HG03439 (cell line): ENCODE measurements at regions not wholly inside any gene's neighbourhood (a gene's known extent, or its start where the extent isn't known, plus 50 kb on each side); places are given as distances from the start of the nearest gene placed in this dataset.

Experiments used
- ATAC-seq: cut with Tn5 transposase; IDR thresholded peaks from one replicate; pipeline ENCODE4 v1.9.1; 2021; ENCODE audit warnings: mild to moderate bottlenecking, moderate library complexity; ENCODE audit not compliant: unreplicated experiment

DNA sequence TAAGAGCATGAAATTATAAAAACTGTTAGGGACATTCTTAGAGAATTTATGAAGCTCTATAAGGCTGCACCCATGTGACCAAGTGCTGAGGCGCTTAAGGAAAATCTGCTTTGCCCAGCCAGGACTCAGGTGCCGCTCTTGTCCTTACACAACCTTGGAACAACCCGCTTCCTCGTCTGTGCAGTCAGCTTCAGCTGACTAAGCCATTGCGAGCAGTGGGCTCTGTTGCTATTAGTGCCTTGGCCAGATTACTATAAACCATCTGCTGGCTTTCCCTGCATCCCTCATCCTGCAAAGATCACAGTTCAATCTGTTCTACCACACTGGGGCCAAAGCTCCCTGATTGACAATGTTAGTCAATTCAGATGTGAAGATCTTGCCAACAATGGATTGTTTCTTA, 89.1 kb upstream of the E2F3 start:
- ATAC-seq: no peak

DNA sequence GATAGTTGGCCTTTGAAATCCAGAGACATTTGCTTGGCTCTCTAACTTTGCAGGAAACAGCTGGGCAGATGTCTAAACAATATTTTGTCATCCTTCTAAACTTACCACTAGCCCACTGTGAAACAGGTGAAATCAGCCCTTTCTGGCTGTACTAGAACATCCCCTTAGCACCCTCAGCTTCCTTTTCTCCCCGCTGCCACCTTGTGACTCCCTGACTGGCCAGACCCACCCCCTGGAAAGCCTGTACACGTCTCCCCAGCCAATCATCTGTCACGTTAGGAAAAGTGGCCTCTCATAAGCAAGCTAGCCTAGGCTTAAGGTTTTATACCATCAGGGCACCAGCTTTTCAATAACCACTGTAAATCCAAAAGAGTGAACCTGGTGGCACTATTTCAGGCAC, 88.6 kb upstream of the E2F3 start:
- no peak for ATAC-seq

DNA sequence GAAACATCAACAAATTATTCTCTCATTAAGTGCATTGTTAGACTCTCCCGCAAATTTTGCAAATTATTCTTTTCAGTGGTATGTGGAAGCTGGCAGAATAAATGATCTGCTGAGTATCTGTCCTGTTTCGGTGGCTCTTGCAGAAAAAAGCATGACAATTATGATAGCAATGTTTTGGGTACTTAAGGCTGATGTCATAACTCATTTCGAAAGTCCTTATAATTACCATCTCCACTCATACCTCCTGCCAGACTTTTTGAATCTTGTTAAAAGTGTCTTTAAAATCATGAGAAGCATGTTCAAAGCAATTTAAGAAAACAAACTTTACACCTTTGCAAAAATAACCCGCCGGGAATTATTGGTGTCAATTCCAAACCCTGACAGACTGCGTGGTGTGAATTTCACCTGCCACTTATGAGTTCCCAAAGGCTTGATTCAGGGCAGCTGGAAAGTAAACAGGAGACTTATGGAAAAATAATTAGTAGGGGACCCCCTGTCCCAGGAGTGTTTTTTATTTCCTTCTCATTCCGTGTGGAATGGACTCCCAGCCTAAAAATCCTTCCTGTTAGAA, 87.6 kb upstream of the E2F3 start:
- no peak for ATAC-seq

DNA sequence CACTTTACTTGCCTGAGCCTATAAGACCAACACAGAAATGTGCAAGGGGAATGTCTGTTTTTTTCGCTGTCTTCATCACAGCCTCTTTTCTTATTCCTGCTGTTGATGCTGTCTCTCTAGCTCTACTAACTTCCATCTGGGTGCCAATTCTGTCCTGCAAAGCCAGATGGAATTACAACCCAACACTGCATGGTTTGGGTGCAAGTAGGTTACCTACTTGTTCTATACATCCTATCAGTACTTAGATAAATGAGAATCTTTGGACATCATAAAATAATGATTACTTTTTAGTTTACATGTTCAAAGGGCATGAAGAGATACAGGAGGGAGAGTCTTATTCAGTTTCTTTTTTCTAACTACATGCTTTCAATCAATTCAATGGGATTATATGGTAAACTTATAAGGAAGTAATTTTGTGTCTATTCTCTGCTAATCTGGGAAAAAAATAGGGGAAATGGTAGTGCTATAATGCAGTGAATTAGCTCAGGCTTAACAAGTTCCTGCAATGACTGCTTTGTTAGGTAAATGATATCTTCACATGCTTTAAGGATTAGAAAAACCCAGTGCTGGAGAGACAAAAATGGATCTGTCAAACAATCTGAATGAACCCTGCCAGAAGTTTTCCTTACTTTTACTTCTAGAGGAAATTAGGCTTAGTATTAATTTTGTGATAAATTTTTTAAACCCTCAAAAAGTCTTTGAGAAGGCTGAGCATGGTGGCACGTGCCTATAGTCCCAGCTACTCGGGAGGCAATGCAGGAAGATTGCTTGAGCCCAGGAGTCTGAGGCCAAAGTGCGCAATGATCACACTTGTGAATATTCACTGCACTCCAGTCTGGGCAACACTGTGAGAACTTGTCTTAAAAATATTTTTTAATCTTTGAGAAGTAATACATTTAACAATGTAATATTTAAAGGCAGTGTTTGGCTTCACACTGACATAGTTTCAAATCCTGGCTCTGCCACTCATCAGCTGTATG, 86.5 kb upstream of the E2F3 start:
- ATAC-seq: no peak

DNA sequence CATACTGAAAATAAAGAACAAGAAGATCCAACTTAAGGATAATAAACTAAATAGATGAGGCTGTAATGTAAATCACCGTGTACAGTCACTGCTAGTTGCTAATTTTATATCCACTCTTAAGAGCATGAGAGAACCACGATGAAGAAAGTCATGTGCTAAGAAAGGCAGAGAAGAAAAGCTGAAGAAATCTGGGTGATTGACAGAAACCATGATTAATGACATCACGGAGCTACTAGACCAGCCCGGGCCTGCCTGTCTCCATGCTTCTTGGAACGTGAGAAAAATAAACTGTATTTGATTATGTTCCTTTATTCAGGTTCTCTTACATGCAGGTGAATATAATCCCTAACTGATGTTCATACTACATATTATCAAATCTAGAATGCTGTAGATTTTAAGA, 84.2 kb upstream of the E2F3 start:
- no peak for ATAC-seq

DNA sequence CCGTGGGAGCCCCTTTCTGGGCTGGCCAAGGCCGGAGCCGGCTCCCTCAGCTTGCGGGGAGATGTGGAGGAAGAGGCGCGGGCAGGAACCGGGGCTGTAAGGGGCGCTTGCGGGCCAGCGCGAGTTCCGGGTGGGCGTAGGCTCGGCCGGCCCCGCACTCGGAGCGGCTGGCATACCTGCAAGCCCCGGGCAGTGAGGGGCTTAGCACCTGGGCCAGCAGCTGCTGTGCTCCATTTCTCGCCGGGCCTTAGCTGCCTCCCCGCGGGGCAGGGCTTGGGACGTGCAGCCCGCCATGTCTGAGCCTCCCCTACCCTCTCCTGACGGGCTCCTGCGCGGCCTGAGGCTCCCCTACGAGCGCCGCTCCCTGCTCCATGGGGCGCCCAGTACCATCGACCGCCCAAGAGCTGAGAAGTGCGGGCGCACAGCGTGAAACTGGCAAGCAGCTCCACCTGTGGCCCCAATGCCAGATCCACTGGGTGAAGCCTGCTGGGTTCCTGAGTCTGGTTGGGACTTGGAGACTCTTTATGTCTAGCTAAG, 82.8 kb upstream of the E2F3 start:
- ATAC-seq: no peak

DNA sequence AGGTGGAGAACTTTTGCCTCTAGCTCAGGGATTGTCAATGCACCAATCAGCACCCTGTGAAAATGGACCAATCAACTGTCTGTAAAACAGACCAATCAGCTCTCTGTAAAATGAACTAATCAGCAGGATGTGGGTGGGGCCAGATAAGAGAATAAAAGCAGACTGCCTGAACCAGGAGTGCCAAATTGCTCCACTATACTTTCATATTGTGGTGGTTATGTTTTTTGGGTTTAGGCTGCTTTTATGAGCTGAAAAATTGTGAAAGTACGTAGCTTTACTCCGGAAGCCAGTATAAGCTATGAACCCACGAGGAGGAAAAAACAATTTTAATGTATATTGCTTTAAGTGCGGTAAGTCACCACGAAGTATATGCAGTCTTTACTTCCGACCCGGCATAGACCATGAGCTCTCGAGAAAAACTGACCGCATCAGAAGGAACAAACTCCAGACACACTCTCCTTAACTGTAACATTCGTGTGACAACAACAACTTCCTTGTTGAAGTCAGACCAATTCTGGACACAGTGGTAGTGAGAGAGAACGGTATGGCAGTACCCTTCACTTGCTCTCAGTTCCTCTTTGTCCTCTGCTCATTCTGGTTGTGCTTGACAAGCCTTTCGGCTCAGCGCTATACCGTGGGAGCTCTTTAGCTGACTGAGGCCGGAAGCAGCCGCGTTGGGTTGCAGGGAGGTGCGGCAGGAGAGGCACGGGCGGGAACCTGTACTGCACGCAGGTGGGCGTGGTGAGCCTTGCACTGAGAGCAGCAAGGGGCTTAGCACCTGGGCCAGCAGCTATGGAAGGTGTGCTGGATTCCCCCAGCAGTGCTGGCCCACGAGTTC, 81.9 kb upstream of the E2F3 start:
- ATAC-seq: peak; percentile 99

DNA sequence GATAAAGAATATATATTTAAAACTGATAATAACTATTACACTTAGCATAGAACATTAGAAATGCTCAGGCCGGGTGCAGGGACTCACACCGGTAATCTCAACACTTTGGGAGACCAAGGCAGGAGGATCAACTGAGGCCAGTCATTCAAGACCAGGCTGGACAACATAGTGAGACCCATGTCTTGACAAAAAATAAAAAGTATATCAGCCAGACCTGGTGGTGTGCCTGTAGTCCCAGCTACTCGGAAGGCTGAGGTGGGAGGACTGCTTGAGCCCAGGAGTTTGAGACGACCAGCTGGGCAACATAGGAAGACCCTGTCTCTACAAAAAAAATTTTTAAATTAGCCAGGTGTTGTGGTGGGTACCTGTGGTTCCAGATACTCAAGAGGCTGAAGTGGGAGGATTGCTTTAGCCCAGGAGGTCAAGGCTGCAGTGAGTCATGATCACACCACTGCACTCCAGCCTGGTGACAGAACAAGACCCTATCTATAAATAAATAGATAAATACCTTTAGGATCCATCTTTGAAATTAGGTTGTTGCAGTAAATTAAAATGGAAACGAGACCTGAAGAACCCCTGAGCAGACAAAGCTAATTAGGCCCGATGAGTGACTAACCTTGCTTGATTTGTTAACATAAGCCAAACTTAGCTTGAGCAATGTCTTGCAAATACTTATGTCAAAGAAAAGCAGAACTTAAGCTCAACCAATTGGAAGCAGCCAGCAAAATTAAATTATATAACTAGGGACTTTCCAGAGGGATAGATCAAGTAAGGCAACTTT, 75.8 kb upstream of the E2F3 start:
- no peak for ATAC-seq

DNA sequence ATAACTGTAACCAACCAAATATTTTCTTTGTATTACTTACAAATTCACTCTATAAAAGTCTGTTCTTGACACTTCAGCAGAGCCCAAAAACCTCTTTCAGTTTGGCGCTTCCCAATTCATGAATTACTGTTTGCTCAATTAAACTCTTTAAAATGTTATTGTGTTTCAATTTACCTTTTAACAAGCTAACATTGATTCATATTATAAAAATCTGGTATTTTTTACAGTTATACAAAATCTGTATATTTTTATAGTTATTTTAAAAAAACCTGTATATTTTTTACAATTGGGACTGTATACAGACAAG, 75.3 kb upstream of the E2F3 start:
- no peak for ATAC-seq

DNA sequence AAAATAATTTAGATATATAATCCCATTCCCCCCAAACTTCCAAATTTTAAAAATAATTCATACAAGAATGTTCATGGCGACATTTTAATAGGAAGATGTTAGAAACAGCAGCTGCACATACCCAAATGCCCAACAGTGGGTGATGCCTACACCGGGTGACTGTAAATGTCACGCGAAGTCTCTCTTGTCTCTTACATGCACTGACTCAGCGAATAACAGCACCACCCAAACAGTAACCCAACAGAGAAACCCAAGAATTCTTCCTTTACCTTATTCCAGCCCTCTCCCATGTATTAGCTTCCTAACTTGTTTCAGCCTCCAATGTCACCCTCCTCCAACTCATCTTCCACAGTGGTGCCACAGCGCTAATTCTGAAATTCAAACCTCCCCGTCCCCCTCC, 74.5 kb upstream of the E2F3 start:
- ATAC-seq: no peak

DNA sequence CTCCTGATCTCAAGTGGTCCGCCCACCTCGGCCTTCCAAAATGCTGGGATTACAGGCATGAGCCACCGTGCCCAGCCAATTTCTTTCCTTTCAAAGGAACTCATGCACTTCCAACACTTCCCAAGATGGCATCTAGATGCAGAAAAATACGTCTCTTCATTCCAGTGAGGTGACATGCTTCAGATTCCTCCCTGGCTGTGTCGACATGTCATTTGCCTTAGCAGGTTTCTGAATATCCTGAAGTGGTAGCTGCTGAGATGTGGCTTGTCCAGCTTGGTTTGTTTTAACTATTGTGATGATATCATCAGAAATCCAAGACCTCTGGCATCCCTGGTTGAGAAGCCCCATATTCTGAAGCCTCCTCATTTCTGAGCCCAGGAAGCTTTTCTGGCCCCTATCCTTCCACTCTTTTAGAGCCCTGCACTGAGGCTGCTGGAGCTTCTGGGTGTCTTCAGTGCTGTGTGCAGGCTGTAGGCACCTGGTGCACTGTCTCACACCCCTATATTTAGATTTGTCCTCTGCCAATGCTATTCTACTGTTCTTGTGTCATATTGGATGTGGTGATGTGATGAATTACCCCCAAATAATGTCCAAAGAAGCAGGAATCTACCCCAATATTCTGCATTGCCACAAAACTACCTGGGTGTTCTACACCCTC, 73.3 kb upstream of the E2F3 start:
- no peak for ATAC-seq

DNA sequence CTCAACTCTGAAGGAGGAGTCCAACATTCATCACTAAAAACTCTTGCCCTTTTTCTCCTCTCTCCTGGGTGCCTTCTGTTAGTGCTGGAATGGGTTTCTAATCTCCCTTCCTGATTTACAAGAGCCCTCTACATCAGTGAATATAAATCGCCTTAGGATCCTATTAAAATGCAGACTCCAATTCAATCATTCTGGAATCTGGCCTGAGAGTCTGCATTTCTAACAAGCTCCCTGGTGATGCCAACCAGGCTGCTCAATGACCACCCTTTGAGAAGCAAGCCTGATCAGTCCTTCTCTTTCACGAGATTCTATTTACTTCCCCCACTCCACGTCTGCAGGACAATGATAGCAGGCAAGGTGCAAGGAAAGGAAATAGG, 72.8 kb upstream of the E2F3 start:
- no peak for ATAC-seq

DNA sequence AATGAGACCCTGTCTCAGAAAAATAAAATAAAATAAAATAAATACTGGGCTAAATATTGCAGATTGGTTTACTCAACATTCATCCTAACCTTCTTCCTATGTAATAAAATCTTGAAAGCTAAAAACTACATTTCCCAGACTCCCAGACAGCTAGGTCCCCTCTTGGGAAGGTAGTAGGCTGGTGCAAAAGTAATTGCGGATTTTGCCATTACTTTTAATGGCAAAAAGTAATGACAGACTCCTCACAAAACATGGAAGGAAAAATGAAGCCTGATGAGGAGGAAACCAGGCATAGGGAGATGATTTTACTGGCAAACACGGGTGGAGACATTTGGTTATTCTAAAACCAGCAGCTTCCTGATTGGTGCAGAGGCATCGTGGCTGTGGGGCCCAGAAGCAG, 70.6 kb upstream of the E2F3 start:
- ATAC-seq: no peak

DNA sequence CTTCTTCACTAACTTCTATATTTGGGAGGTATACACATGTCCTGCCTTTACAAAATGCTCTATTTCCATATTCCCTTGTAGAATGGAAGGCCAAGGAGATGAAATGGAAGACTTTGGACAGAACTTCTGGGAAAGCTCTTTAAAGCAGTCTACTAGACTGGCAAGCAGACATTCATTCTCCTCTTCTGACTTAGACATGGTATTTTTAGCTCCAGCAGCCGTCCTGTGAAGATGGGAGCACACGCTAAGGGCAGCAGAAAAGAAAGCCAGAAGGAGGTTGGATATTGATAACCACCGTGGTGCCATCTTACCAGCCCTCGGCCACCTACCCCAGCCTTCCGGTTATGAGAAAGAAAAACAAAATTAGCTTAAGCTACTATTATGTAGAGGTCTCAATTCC, 70.1 kb upstream of the E2F3 start:
- no peak for ATAC-seq

DNA sequence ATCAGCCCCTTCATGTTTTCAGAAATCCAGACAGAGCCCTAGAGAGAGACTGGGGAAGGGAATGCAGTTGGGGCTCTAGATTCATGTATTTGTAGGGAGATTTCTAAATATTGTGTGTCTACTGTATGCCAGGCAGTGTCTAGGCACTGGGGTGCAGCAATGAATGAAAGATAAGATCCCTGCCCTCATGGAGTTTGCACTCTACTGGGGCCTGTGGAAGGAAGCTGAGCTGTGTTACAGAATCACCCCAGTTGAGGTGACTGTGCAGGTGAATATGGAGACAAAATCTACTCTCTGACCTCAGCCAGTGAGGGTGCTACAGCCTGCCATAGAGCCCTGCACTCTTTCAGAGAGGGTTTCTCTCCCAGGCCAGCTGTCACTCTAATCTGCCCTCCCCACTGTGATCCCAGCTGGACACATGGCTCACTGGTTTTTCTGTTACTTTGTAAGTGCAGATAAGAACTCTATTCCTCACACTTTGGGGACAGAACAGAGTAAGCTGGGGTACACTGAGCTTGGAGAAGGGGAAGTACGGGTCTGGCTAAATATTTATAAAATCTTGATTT, 69.2 kb upstream of the E2F3 start:
- ATAC-seq: no peak

DNA sequence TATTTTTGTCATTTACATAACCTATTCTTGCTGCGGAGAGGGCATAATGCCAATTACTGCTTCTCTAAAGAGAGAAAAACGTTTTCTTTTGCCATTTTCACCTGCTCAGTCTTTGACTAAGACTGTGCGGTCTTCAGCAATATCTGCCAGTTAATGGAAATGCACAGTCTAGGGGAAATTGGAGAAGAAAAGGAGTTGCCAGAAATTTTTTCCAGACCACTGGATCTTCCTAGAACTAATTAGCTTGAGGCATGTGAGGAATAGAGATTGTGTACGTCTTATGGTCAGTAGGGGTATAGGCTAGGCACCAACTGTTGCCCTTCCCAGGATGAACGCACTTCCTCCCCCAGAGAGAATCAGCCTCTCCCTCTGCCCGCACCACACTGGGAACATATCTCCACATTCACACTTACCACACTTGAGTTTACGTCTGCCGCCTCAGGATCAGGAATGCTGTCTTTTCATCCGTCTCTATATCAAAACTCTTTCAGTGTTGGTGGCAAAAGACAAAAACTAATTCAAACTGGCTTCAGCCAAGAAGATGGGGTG, 67.9 kb upstream of the E2F3 start:
- no peak for ATAC-seq

DNA sequence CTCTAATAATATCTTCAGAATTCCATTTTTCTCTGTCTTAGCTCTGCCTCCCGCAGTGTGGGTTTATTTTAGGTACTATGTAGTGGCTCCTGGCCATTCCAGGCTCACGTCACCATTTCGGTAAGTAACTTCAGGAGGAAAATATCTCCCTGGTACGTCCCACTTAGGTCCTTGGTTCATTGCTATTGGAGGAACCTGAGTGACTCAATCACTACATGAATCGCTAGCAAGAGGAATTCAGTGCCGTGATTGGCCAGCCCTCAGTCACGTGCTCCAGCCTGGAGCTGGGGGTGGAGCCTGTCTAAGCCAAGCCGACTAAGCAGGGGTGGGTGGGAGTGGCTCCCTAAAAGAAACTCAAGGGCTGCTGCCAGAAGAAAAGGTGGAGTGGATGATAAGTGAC, 67.3 kb upstream of the E2F3 start:
- ATAC-seq: no peak

DNA sequence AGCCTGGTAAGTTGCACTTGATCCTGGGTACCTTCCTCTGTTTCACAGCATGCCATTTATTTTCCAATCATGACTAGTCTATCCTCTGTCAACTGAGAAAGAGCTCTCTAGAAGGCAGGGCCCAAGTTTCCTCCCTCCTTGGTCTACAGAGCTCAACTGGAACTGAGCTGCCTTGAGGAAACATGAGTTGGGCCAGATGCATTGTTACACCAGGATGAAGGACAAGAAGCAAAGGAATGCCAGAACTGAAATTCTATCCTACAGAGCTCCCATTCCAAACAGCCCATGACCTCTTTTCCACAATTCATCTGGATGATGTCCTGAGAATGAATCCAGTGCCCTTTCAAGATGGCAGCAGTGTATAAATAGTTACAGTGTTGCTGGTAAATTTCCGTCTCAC, 66.7 kb upstream of the E2F3 start:
- no peak for ATAC-seq

DNA sequence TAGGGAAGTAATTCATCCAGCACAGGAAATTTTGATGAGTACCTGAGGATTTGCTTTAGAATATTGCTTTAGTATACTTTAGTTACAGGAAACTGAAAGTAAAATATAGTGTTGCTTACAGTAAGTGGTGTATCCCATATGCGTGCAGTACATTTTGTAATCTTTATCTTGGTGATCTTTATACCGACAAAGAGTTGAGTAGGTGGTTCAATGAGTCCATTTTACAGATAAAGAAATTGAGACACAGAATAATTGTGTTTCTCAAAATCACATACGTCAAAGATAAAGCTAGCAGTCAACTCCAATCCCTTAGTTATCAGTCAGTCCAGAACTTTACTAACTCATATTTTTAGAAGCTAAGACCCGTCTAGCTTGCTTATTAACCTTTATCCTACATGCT, 65.8 kb upstream of the E2F3 start:
- ATAC-seq: no peak

DNA sequence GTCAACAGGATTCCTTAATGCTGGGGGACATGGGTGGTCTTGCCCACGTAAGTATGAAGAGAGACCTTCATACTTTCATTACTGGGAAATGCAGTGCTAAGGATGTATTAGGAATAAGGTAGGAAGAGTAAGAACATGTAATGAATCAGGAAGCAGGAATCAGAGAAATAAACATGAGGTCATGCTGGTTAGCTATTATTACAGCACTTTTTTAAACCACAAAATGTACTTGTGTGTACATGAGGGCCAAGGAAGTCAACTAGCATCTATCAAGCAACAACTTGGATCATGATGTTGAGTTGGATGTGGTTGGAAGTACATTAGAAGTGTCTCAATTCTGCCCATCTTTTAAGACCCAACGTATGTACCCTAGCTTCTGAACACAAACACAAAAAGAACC, 63.5 kb upstream of the E2F3 start:
- no peak for ATAC-seq
